ENCODE measurements at regions not wholly inside any gene's neighbourhood (a gene's known extent, or its start where the extent isn't known, plus 50 kb on each side); places are given as distances from the start of the nearest gene placed in this dataset.

DNA sequence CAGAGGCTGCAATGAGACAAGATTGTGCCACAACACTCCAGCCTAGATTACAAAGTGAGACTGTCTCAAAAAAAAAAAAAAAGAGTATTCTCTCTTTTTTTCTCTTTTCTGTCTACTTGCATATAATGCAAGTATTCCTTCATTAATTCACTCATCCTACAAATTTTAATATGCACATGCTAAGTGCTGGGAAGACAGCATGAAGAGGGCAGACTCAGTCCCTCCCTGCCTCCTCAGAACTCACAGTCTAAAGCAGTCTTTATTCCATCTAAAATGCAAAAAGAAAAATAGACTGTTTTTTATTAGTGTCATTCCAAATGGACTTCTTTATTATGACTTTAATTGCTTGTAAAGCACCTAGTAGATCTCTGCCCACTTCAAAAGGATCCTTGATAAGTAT, 85.6 kb downstream of the NKX6-1 start:
- DNase-seq (ENCODE audit: low read depth in 1 of 2, low spot score in 1 of 2): no peak
- no peaks in the 10 kb centered on the region for H3K9me3 ChIP-seq (ENCODE audit: low read depth)

DNA sequence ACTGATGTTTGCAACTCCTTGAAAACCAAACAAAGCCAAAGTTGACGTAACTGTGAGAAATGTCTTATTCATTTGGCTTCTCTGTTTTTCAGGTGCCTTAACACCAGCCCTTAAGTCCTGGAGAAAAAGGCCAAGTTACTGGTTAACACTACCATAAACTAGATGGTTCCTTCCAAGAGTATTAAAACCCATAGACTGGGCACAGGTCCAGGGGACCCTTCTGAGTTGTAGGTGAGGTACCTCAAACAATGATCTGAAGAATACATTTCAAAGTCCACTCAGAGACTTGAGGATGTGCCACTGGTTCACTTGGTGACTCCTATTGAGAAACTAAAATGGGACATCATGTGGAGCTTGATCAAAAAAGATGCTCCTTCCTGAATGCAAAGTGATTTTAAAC, 87.0 kb downstream of the NKX6-1 start:
- TF ChIP-seq, protein P1, sequence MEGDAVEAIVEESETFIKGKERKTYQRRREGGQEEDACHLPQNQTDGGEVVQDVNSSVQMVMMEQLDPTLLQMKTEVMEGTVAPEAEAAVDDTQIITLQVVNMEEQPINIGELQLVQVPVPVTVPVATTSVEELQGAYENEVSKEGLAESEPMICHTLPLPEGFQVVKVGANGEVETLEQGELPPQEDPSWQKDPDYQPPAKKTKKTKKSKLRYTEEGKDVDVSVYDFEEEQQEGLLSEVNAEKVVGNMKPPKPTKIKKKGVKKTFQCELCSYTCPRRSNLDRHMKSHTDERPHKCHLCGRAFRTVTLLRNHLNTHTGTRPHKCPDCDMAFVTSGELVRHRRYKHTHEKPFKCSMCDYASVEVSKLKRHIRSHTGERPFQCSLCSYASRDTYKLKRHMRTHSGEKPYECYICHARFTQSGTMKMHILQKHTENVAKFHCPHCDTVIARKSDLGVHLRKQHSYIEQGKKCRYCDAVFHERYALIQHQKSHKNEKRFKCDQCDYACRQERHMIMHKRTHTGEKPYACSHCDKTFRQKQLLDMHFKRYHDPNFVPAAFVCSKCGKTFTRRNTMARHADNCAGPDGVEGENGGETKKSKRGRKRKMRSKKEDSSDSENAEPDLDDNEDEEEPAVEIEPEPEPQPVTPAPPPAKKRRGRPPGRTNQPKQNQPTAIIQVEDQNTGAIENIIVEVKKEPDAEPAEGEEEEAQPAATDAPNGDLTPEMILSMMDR (IDR thresholded peaks at IDR 0.05; ENCODE audit: low read depth, low read length): no peak
- no peaks in the 10 kb centered on the region for H3K27me3 ChIP-seq

More for the DNA sequence above, 85.6 kb downstream of the NKX6-1 start:
- TF ChIP-seq, protein P1 (IDR thresholded peaks at IDR 0.05; ENCODE audit: low read depth, low read length): no peak
- Histone ChIP-seq H3K27ac (no peak overlapping the region), H3K4me3 (no peak overlapping the region), H3K27me3 (no peaks in the 10 kb centered on the region), H3K4me1 (ENCODE audit: low read depth) (no peaks in the 10 kb centered on the region), H3K36me3 (no peaks in the 10 kb centered on the region)

DNA sequence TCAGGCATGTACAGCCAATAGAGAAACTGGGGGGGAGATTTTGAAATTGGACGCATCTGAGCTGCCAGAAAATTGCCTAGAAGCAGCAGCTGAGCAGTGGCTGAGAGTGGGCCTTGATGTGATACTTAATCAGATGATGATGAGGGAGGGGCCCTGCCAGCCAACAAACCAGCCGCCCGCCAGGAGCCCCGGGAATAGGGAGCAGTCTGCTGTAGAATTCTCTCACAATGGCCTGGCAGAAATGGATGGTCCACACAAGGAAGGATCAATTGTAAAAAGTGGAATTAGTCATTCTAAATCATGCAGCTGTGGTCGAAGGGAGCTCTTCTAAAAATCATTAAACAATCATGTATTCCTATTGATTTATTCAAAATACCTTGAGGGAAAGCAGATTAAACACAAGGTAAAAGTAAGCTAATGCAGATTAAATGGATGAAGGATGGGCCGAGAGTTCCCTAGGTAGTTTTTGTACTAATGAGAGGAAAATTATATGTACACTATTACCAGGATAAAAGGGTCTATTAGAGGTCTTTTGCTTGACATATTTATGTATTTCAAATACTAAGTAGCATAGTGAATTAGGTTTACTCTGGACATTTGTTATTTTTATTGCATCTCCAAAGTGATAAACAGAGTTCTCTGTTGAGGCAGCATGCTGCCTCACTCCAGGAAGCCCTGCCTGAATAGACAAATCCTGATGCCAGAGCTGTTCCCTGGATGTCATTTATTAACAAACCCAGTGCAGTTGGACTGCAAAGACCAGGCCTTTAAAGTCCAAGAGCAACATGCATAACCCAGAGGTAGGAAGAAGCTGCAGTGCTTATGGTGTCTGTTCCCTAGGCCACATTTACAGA, 91.3 kb downstream of the NKX6-1 start:
- no peak for DNase-seq (ENCODE audit: low read depth in 1 of 2, low spot score in 1 of 2)
- H3K4me3 ChIP-seq: no peak overlapping the region
- no peaks in the 10 kb centered on the region for H3K9me3 ChIP-seq (ENCODE audit: low read depth)
- no peaks in the 10 kb centered on the region for H3K27me3 ChIP-seq
- H3K4me1 ChIP-seq (ENCODE audit: low read depth): no peaks in the 10 kb centered on the region
- no peaks in the 10 kb centered on the region for H3K36me3 ChIP-seq
- TF ChIP-seq, protein P1 (IDR thresholded peaks at IDR 0.05; ENCODE audit: low read depth, low read length): no peak
- no peak overlapping the region for H3K27ac ChIP-seq

More for the DNA sequence above, 87.0 kb downstream of the NKX6-1 start:
- H3K27ac ChIP-seq: no peak overlapping the region
- H3K4me3 ChIP-seq: no peak overlapping the region
- H3K4me1 ChIP-seq (ENCODE audit: low read depth): no peaks in the 10 kb centered on the region
- DNase-seq (ENCODE audit: low read depth in 1 of 2, low spot score in 1 of 2): no peak
- no peaks in the 10 kb centered on the region for H3K9me3 ChIP-seq (ENCODE audit: low read depth)
- no peaks in the 10 kb centered on the region for H3K36me3 ChIP-seq

- Histone ChIP-seq H3K36me3 (no peaks in the 10 kb centered on the region), H3K27ac (no peak overlapping the region), H3K27me3 (no peaks in the 10 kb centered on the region), H3K4me3 (no peak overlapping the region), H3K9me3 (ENCODE audit: low read depth) (no peaks in the 10 kb centered on the region), H3K4me1 (ENCODE audit: low read depth) (no peaks in the 10 kb centered on the region)
- DNase-seq (ENCODE audit: low read depth in 1 of 2, low spot score in 1 of 2): no peak
- TF ChIP-seq, protein P1 (IDR thresholded peaks at IDR 0.05; ENCODE audit: low read depth, low read length): no peak
Observed at GRCh38 chr4:84403656-84404055, 95.4 kb downstream of the NKX6-1 start.

DNA sequence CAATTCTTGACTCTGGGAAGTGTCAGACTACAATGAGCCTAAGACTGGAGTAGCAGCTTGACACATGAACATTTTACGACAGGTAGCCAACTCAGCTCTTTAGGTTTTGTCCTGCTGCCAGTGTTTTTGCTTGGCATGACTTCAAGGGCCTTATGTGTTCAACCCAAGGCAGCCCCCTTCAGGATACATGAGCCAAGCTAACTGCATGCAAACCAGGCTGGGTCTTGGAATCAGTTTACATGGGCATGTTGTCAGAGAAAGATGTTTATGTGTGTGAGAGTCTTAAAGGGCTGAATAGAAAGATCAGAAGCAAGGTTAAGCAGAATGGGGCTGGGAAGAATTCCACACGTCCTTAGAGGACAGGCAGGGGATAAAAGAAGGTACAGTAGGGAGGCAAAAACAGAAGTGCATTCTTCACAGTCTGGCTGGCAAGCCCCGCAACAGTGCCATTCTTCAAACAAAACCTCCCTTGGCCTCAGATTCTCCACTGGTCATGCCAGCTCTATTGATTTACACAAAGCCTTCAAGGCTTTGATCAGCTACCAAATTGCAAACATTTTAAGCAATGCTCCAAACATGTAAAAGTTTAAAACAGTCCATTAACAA, 97.3 kb downstream of the NKX6-1 start:
- TF ChIP-seq, protein P1 (IDR thresholded peaks at IDR 0.05; ENCODE audit: low read depth, low read length): no peak

More for the DNA sequence above, 97.3 kb downstream of the NKX6-1 start:
- Histone ChIP-seq H3K36me3 (no peaks in the 10 kb centered on the region), H3K27ac (no peak overlapping the region), H3K4me3 (no peak overlapping the region), H3K27me3 (no peaks in the 10 kb centered on the region), H3K9me3 (ENCODE audit: low read depth) (no peaks in the 10 kb centered on the region), H3K4me1 (ENCODE audit: low read depth) (no peaks in the 10 kb centered on the region)
- peak in 1 of 2 donors; percentile 42 for DNase-seq (ENCODE audit: low read depth in 1 of 2, low spot score in 1 of 2)
